ENCODE measurements at regions not wholly inside any gene's neighbourhood (a gene's known extent, or its start where the extent isn't known, plus 50 kb on each side); places are given as distances from the start of the nearest gene placed in this dataset.

- no peak for DNase-seq (ENCODE audit: extremely low spot score, unreplicated experiment)
- Mint-ChIP-seq H3K36me3 (no peaks in the 10 kb centered on the region), H3K4me3 (no peak overlapping the region), H3K27me3 (no peaks in the 10 kb centered on the region), H3K27ac (no peak overlapping the region), H3K4me1 (ENCODE audit: unreplicated experiment) (no peaks in the 10 kb centered on the region), H3K9me3 (no peaks in the 10 kb centered on the region)
- TF ChIP-seq, protein P1, sequence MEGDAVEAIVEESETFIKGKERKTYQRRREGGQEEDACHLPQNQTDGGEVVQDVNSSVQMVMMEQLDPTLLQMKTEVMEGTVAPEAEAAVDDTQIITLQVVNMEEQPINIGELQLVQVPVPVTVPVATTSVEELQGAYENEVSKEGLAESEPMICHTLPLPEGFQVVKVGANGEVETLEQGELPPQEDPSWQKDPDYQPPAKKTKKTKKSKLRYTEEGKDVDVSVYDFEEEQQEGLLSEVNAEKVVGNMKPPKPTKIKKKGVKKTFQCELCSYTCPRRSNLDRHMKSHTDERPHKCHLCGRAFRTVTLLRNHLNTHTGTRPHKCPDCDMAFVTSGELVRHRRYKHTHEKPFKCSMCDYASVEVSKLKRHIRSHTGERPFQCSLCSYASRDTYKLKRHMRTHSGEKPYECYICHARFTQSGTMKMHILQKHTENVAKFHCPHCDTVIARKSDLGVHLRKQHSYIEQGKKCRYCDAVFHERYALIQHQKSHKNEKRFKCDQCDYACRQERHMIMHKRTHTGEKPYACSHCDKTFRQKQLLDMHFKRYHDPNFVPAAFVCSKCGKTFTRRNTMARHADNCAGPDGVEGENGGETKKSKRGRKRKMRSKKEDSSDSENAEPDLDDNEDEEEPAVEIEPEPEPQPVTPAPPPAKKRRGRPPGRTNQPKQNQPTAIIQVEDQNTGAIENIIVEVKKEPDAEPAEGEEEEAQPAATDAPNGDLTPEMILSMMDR (conservative IDR thresholded peaks at IDR 0.05), result no peak
Measured at GRCh38 chr7:46155367-46155766, 234.3 kb upstream of the IGFBP3 start.

DNA sequence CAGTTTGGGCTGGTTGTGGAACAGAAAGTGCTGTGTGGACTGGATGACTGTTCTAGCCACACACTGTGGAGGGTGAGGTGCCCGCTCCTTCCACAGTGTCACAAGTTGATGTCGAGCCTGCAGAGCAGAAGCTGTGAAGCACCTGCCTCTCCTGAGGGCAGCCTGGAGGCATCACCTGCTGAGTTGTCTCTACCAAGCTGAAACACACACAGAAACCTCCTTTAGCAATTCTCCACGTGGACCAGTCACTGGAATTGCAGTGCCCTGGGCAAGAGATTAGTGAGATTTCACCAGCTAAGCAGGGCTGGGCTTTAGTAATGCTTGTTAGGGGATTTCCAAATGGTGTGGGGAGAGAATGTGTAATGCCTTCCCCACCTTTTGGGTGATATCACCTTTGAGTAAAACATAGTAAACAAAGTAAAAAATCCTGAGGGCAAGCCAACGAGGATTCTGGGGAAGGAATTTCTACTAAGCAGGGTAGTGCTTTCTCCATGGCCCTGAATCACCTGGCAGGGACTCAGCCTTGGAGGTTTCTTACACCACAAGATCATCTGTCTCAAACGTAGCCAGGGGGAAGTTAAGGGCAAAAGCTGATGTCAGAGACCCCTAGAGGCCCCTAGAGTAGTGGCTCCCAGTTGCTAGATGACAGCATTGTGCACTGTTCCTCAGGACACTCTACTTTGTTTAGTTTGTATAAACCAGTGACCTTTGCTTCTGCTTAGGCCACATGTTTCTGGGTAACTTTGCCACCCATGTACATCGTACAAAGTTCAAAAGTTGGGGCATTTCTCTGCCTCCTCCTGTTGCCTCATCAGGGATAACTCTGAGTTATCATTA lies 233.1 kb upstream of the IGFBP3 start:
- Mint-ChIP-seq H3K9me3 (no peaks in the 10 kb centered on the region), H3K27me3 (no peaks in the 10 kb centered on the region), H3K4me1 (ENCODE audit: unreplicated experiment) (no peaks in the 10 kb centered on the region), H3K27ac (peak overlapping the region; percentile 54), H3K4me3 (no peak overlapping the region), H3K36me3 (no peaks in the 10 kb centered on the region)
- DNase-seq (ENCODE audit: extremely low spot score, unreplicated experiment), result no peak
- TF ChIP-seq, protein P1 (conservative IDR thresholded peaks at IDR 0.05), result no peak

- Mint-ChIP-seq H3K4me3 (no peak overlapping the region), H3K27ac (peak overlapping the region; percentile 54), H3K9me3 (no peaks in the 10 kb centered on the region), H3K36me3 (no peaks in the 10 kb centered on the region), H3K27me3 (no peaks in the 10 kb centered on the region), H3K4me1 (ENCODE audit: unreplicated experiment) (no peaks in the 10 kb centered on the region)
- TF ChIP-seq, protein P1 (conservative IDR thresholded peaks at IDR 0.05), result no peak
- DNase-seq (ENCODE audit: extremely low spot score, unreplicated experiment), result no peak
Measured at GRCh38 chr7:46153583-46153950, 232.5 kb upstream of the IGFBP3 start.

DNA sequence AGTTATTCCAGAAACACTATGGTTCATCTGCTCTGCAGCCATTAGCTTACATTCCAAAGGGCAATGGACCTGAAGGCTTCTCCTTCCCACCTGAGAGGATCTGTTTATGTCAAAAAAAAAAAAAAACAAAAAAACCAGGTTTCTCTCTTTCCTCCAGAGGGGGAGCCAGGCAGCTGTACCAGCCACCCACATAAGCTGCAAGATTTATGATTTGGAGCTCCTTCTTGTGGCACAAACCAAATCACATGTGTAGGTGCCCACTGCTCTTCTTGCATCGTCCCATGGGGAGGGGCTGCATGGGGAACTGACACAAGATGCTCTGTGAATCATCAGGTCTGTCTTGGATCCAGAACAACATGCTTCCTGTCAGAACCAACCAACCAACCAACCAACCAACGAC lies 231.6 kb upstream of the IGFBP3 start:
- no peak overlapping the region for H3K27ac Mint-ChIP-seq
- H3K36me3 Mint-ChIP-seq, result no peaks in the 10 kb centered on the region
- no peaks in the 10 kb centered on the region for H3K4me1 Mint-ChIP-seq (ENCODE audit: unreplicated experiment)
- H3K9me3 Mint-ChIP-seq, result no peaks in the 10 kb centered on the region
- no peak for DNase-seq (ENCODE audit: extremely low spot score, unreplicated experiment)
- no peaks in the 10 kb centered on the region for H3K27me3 Mint-ChIP-seq
- TF ChIP-seq, protein P1 (conservative IDR thresholded peaks at IDR 0.05), result no peak
- H3K4me3 Mint-ChIP-seq, result no peak overlapping the region

GRCh38 chr7:46150721-46151120 lies 229.6 kb upstream of the IGFBP3 start:
- peaks cover 8% of the 10 kb centered on the region for H3K9me3 Mint-ChIP-seq
- H3K27ac Mint-ChIP-seq, result no peak overlapping the region
- H3K36me3 Mint-ChIP-seq, result no peaks in the 10 kb centered on the region
- peaks cover 5% of the 10 kb centered on the region for H3K4me1 Mint-ChIP-seq (ENCODE audit: unreplicated experiment)
- no peak overlapping the region for H3K4me3 Mint-ChIP-seq
- TF ChIP-seq, protein P1 (conservative IDR thresholded peaks at IDR 0.05), result no peak
- H3K27me3 Mint-ChIP-seq, result no peaks in the 10 kb centered on the region
- DNase-seq (ENCODE audit: extremely low spot score, unreplicated experiment), result no peak
